MG63 (cell line): ENCODE measurements at regions not wholly inside any gene's neighbourhood (a gene's known extent, or its start where the extent isn't known, plus 50 kb on each side); places are given as distances from the start of the nearest gene placed in this dataset.
"Not testable (repeated sequence)": the region's sequence is repeated elsewhere in the genome, so short reads cannot be mapped to it uniquely, and the experiment has no call there.

Experiments used
- DNase-seq: peaks from one replicate; pipeline ENCODE4 v3.0.0-alpha.2; 2020
- H3K27me3 ChIP-seq: fragments of 250-450 bp; sonication (Bioruptor Pico); 2 replicates; pipeline ENCODE4 v1.5.1; 2020; ENCODE audit warnings: mild to moderate bottlenecking, moderate library complexity
- H3K36me3 ChIP-seq: fragments of 250-450 bp; sonication (Bioruptor Pico); 2 replicates; pipeline ENCODE4 v1.5.1; 2020; ENCODE audit warnings: mild to moderate bottlenecking, moderate library complexity
- H3K4me3 ChIP-seq: fragments of 250-450 bp; sonication (Bioruptor Pico); 2 replicates; pipeline ENCODE4 v1.5.1; 2020; ENCODE audit warnings: mild to moderate bottlenecking, moderate library complexity
- H3K9me3 ChIP-seq: fragments of 250-450 bp; sonication (Bioruptor Pico); 2 replicates; pipeline ENCODE4 v1.5.1; 2020; ENCODE audit warnings: mild to moderate bottlenecking, moderate library complexity

GRCh38 chr5:126044931-126045565 lies 378.2 kb upstream of the GRAMD2B start:
- DNase-seq, result no peak
- Histone ChIP-seq H3K9me3 (no peaks in the 10 kb centered on the region), H3K27me3 (no peaks in the 10 kb centered on the region), H3K36me3 (no peaks in the 10 kb centered on the region), H3K4me3 (no peak overlapping the region)

GRCh38 chr5:126046318-126046717 lies 376.9 kb upstream of the GRAMD2B start:
- Histone ChIP-seq H3K36me3 (no peaks in the 10 kb centered on the region), H3K27me3 (peaks cover 4% of the 10 kb centered on the region; the same call in 1 of the 2 replicates), H3K9me3 (no peaks in the 10 kb centered on the region), H3K4me3 (no peak overlapping the region)
- no peak for DNase-seq

- Histone ChIP-seq H3K9me3 (no peaks in the 10 kb centered on the region), H3K27me3 (peaks cover 6% of the 10 kb centered on the region; the same call in 1 of the 2 replicates), H3K36me3 (no peaks in the 10 kb centered on the region), H3K4me3 (no peak overlapping the region)
- DNase-seq, result no peak
Observed at GRCh38 chr5:126046846-126047571, 376.2 kb upstream of the GRAMD2B start.

- Histone ChIP-seq H3K27me3 (peaks cover 22% of the 10 kb centered on the region), H3K4me3 (no peak overlapping the region), H3K36me3 (no peaks in the 10 kb centered on the region), H3K9me3 (no peaks in the 10 kb centered on the region)
- no peak for DNase-seq
Observed at GRCh38 chr5:126052120-126052519, 371.1 kb upstream of the GRAMD2B start.

GRCh38 chr5:126052791-126053190 lies 370.4 kb upstream of the GRAMD2B start:
- DNase-seq, result no peak
- H3K9me3 ChIP-seq, result no peaks in the 10 kb centered on the region
- H3K36me3 ChIP-seq, result no peaks in the 10 kb centered on the region
- no peak overlapping the region for H3K4me3 ChIP-seq
- peaks cover 22% of the 10 kb centered on the region for H3K27me3 ChIP-seq

- H3K36me3 ChIP-seq, result no peaks in the 10 kb centered on the region
- H3K9me3 ChIP-seq, result no peaks in the 10 kb centered on the region; the same call in 1 of the 2 replicates
- no peak for DNase-seq
- H3K27me3 ChIP-seq, result peaks cover 22% of the 10 kb centered on the region
- no peak overlapping the region for H3K4me3 ChIP-seq
Observed at GRCh38 chr5:126053630-126054029, 369.6 kb upstream of the GRAMD2B start.

GRCh38 chr5:126054577-126055347 lies 368.4 kb upstream of the GRAMD2B start:
- no peak overlapping the region for H3K4me3 ChIP-seq
- DNase-seq, result no peak
- peaks cover 22% of the 10 kb centered on the region for H3K27me3 ChIP-seq
- no peaks in the 10 kb centered on the region for H3K36me3 ChIP-seq
- H3K9me3 ChIP-seq, result no peaks in the 10 kb centered on the region; the same call in 1 of the 2 replicates

GRCh38 chr5:126055348-126055729 lies 367.9 kb upstream of the GRAMD2B start:
- Histone ChIP-seq H3K9me3 (no peaks in the 10 kb centered on the region; the same call in 1 of the 2 replicates), H3K27me3 (peaks cover 22% of the 10 kb centered on the region), H3K4me3 (no peak overlapping the region), H3K36me3 (no peaks in the 10 kb centered on the region)
- DNase-seq, result no peak

- Histone ChIP-seq H3K9me3 (no peaks in the 10 kb centered on the region; the same call in 1 of the 2 replicates), H3K36me3 (no peaks in the 10 kb centered on the region), H3K4me3 (no peak overlapping the region), H3K27me3 (peaks cover 18% of the 10 kb centered on the region)
- no peak for DNase-seq
Observed at GRCh38 chr5:126056352-126056751, 366.9 kb upstream of the GRAMD2B start.

- H3K27me3 ChIP-seq, result peaks cover 17% of the 10 kb centered on the region; the same call in 1 of the 2 replicates
- H3K36me3 ChIP-seq, result no peaks in the 10 kb centered on the region
- H3K9me3 ChIP-seq, result no peaks in the 10 kb centered on the region; the same call in 1 of the 2 replicates
- no peak overlapping the region for H3K4me3 ChIP-seq
- no peak for DNase-seq
Observed at GRCh38 chr5:126056851-126057622, 366.2 kb upstream of the GRAMD2B start.

GRCh38 chr5:126058392-126058791 lies 364.8 kb upstream of the GRAMD2B start:
- DNase-seq, H3K9me3 ChIP-seq, H3K36me3 ChIP-seq, H3K4me3 ChIP-seq: not testable (repeated sequence)
- peaks cover 14% of the 10 kb centered on the region; the same call in 1 of the 2 replicates for H3K27me3 ChIP-seq

GRCh38 chr5:126062398-126063221 lies 360.6 kb upstream of the GRAMD2B start:
- H3K9me3 ChIP-seq, result no peaks in the 10 kb centered on the region; the same call in 1 of the 2 replicates
- no peak for DNase-seq
- no peaks in the 10 kb centered on the region for H3K27me3 ChIP-seq
- H3K4me3 ChIP-seq, result no peak overlapping the region
- no peaks in the 10 kb centered on the region for H3K36me3 ChIP-seq

- no peak for DNase-seq
- 0 out of 2 replicates have a peak, but pooled peaks cover 2% of the 10 kb centered on the region for H3K9me3 ChIP-seq
- no peak overlapping the region for H3K4me3 ChIP-seq
- H3K36me3 ChIP-seq, result no peaks in the 10 kb centered on the region
- H3K27me3 ChIP-seq, result peaks cover 9% of the 10 kb centered on the region
Observed at GRCh38 chr5:126065061-126065460, 358.1 kb upstream of the GRAMD2B start.

- H3K9me3 ChIP-seq, result 0 out of 2 replicates have a peak, but pooled peaks cover 2% of the 10 kb centered on the region
- no peaks in the 10 kb centered on the region for H3K36me3 ChIP-seq
- H3K4me3 ChIP-seq, result no peak overlapping the region
- peaks cover 9% of the 10 kb centered on the region for H3K27me3 ChIP-seq
- no peak for DNase-seq
Observed at GRCh38 chr5:126066836-126067235, 356.4 kb upstream of the GRAMD2B start.

GRCh38 chr5:126067404-126067803 lies 355.8 kb upstream of the GRAMD2B start:
- Histone ChIP-seq H3K36me3 (no peaks in the 10 kb centered on the region), H3K27me3 (peaks cover 9% of the 10 kb centered on the region)
- no peak for DNase-seq

GRCh38 chr5:126069329-126069728 lies 353.9 kb upstream of the GRAMD2B start:
- Histone ChIP-seq H3K36me3 (no peaks in the 10 kb centered on the region), H3K4me3 (no peak overlapping the region), H3K27me3 (peaks cover 9% of the 10 kb centered on the region), H3K9me3 (peaks cover 12% of the 10 kb centered on the region; the same call in 1 of the 2 replicates)
- DNase-seq, result no peak

More at GRCh38 chr5:126067404-126067803, 355.8 kb upstream of the GRAMD2B start:
- Histone ChIP-seq H3K9me3 (0 out of 2 replicates have a peak, but pooled peaks cover 2% of the 10 kb centered on the region), H3K4me3 (no peak overlapping the region)
